Esophagus muscularis mucosa (tissue), 4 donors: ENCODE measurements at regions not wholly inside any gene's neighbourhood (a gene's known extent, or its start where the extent isn't known, plus 50 kb on each side); places are given as distances from the start of the nearest gene placed in this dataset.

ENCODE experiments used
- DNase-seq: peaks from one replicate; pipeline ENCODE4 v3.0.0-alpha.2; 2017; ENCODE audit errors: extremely low spot score
- H3K27ac ChIP-seq, 4 donors: fragments of 200-600 bp; sonication (generic); replicated peaks in 1 of 4; 1 replicate in 3 of 4; 2 replicates in 1 of 4; pipeline ENCODE4 v1.5.1; 2016 to 2019; ENCODE audit warnings: mild to moderate bottlenecking in 1 of 4
- H3K27me3 ChIP-seq, 4 donors: fragments of 200-600 bp; sonication (generic); one replicate each; pipeline versions ENCODE4 v1.5.1 to v1.6.0; 2016 to 2019
- H3K36me3 ChIP-seq, 4 donors: fragments of 200-600 bp; sonication (generic); one replicate each; pipeline ENCODE4 v1.5.1; 2016 to 2019
- H3K4me1 ChIP-seq, 4 donors: fragments of 200-600 bp; sonication (generic); one replicate each; pipeline ENCODE4 v1.5.1; 2016 to 2019
- H3K4me3 ChIP-seq, 4 donors: fragments of 200-600 bp; sonication (generic); 1 replicate in 2 of 4; 2 replicates in 2 of 4; pipeline ENCODE4 v1.5.1; 2016 to 2019; ENCODE audit warnings: mild to moderate bottlenecking in 4 of 4, moderate library complexity in 1 of 4
- H3K9me3 ChIP-seq, 4 donors: fragments of 200-600 bp; sonication (generic); 1 replicate in 3 of 4; 2 replicates in 1 of 4; pipeline ENCODE4 v1.5.1; 2016 to 2019
- CTCF ChIP-seq, 3 experiments: fragments of 200-600 bp in 2 of 3; fragments of 450-650 bp in 1 of 3; sonication (generic) in 2 of 3; IDR thresholded peaks; one replicate each; pipeline ENCODE4 v1.5.1; 2017 to 2019; ENCODE audit warnings: antibody characterized with exemption in 3 of 3, mild to moderate bottlenecking in 2 of 3, moderate library complexity in 1 of 3
- EP300 ChIP-seq: sonication (generic); formaldehyde crosslinking; IDR thresholded peaks from one replicate; pipeline ENCODE4 v1.6.1; 2017; ENCODE audit warnings: antibody characterized with exemption
- POLR2A ChIP-seq: fragments of 450-650 bp; IDR thresholded peaks from one replicate; pipeline ENCODE4 v1.6.1; 2017; ENCODE audit warnings: antibody characterized with exemption, moderate library complexity, mild to moderate bottlenecking, low read depth
- POLR2AphosphoS5 ChIP-seq, 2 donors: sonication (generic); formaldehyde crosslinking; IDR thresholded peaks; one replicate each; pipeline ENCODE4 v1.6.1; 2017; ENCODE audit warnings: antibody characterized with exemption in 2 of 2
- WGBS: methylation state at CpG from one replicate; pipeline ENCODE4 v1.1.5; 2018; 5-methylcytosine and 5-hydroxymethylcytosine counted together
- intact Hi-C: fragments of 100-400 bp; cut with DNase I; formaldehyde crosslinking; loops from one replicate; pipeline ENCODE4 v1.15.1; 2023

GRCh38 chr5:43997647-43998272 lies 391.5 kb downstream of the FGF10 start:
- Histone ChIP-seq H3K4me3 (no peak overlapping the region), H3K36me3 (no peaks in the 10 kb centered on the region), H3K9me3 (no peaks in the 10 kb centered on the region), H3K4me1 (peaks cover 0 to 12% (median 7%) of the 10 kb centered on the region in 4 donors), H3K27me3 (no peaks in the 10 kb centered on the region), H3K27ac (no peak overlapping the region)
- intact Hi-C loops, result no loop called here
- no peak for TF ChIP-seq POLR2AphosphoS5 (IDR thresholded peaks at IDR 0.05)
- no peak for TF ChIP-seq CTCF (IDR thresholded peaks at IDR 0.05)
- no peak for TF ChIP-seq EP300
- WGBS, result 55% methylated on average over 5 of the region's 5 CpGs
- DNase-seq, result no peak

- intact Hi-C loops, result no loop called here
- Histone ChIP-seq H3K27me3 (no peaks in the 10 kb centered on the region), H3K27ac (no peak overlapping the region), H3K4me1 (peaks cover 0 to 12% (median 7%) of the 10 kb centered on the region in 4 donors), H3K36me3 (no peaks in the 10 kb centered on the region), H3K4me3 (no peak overlapping the region), H3K9me3 (no peaks in the 10 kb centered on the region)
- no peak for DNase-seq
- TF ChIP-seq CTCF (IDR thresholded peaks at IDR 0.05) (no peak), POLR2A (no peak), EP300 (no peak), POLR2AphosphoS5 (IDR thresholded peaks at IDR 0.05) (no peak)
- WGBS, result 97% methylated on average over 2 of the region's 2 CpGs
Measured at GRCh38 chr5:43996221-43996620, 393.0 kb downstream of the FGF10 start.

GRCh38 chr5:43994352-43994708 lies 391.4 kb downstream of the NNT start:
- TF ChIP-seq CTCF (IDR thresholded peaks at IDR 0.05) (no peak), EP300 (no peak), POLR2A (no peak), POLR2AphosphoS5 (IDR thresholded peaks at IDR 0.05) (no peak)
- intact Hi-C loops, result no loop called here
- 77% methylated on average over 3 of the region's 3 CpGs for WGBS
- no peak for DNase-seq
- Histone ChIP-seq H3K4me1 (peaks cover 0 to 12% (median 7%) of the 10 kb centered on the region in 4 donors), H3K36me3 (no peaks in the 10 kb centered on the region), H3K9me3 (no peaks in the 10 kb centered on the region), H3K27ac (no peak overlapping the region), H3K4me3 (no peak overlapping the region), H3K27me3 (no peaks in the 10 kb centered on the region)

- no peaks in the 10 kb centered on the region for H3K36me3 ChIP-seq
- no peak for DNase-seq
- 84% methylated on average over 9 of the region's 9 CpGs for WGBS
- H3K27me3 ChIP-seq, result no peaks in the 10 kb centered on the region
- TF ChIP-seq CTCF (IDR thresholded peaks at IDR 0.05) (no peak), POLR2A (no peak), EP300 (no peak), POLR2AphosphoS5 (IDR thresholded peaks at IDR 0.05) (no peak)
- H3K9me3 ChIP-seq, result no peaks in the 10 kb centered on the region
- H3K27ac ChIP-seq, result no peak overlapping the region
- no peak overlapping the region for H3K4me3 ChIP-seq
- intact Hi-C loops, result no loop called here
- H3K4me1 ChIP-seq, result peaks cover 0 to 12% (median 7%) of the 10 kb centered on the region in 4 donors
Measured at GRCh38 chr5:43993634-43994351, 390.8 kb downstream of the NNT start.

- WGBS, result 79% methylated on average over 3 of the region's 3 CpGs
- Histone ChIP-seq H3K27ac (no peak overlapping the region), H3K36me3 (no peaks in the 10 kb centered on the region), H3K27me3 (no peaks in the 10 kb centered on the region), H3K4me3 (no peak overlapping the region), H3K4me1 (no peaks in the 10 kb centered on the region), H3K9me3 (no peaks in the 10 kb centered on the region)
- intact Hi-C loops, result no loop called here
- TF ChIP-seq EP300, result no peak
- TF ChIP-seq POLR2A, result no peak
- no peak for TF ChIP-seq CTCF (IDR thresholded peaks at IDR 0.05)
- no peak for TF ChIP-seq POLR2AphosphoS5 (IDR thresholded peaks at IDR 0.05)
- DNase-seq, result no peak
Measured at GRCh38 chr5:43985411-43985810, 382.4 kb downstream of the NNT start.
